ENCODE measurements at regions not wholly inside any gene's neighbourhood (a gene's known extent, or its start where the extent isn't known, plus 50 kb on each side); places are given as distances from the start of the nearest gene placed in this dataset.

DNA sequence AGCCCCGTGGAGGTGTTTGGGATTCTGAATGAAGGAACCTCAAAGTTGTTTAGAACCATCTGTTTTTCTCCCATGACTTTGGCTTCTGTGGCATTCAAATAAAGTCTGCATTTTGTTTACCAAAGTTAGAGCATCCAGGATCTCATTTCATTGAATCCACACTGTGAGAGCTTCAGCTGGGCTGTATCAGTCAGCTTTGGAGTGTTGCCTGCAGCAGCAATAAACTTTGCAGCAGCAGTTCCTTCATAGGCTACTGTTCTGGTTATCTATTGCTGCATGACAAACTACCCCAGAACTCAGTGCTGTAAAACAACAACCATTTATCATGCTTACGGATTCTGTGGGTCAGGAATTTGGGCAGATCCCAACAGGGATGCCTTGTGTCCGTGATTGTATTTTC is 1575.2 kb upstream of the LRRTM3 start:
- Histone ChIP-seq H3K27ac (no peak overlapping the region), H3K36me3 (replicated peaks) (no peaks in the 10 kb centered on the region), H3K27me3 (replicated peaks) (no peaks in the 10 kb centered on the region), H3K4me3 (ENCODE audit: low read depth, low read length) (no peak overlapping the region)
- TF ChIP-seq CTCF (IDR thresholded peaks at IDR 0.05; ENCODE audit: low read depth, low read length, missing control alignments), result no peak
- DNase-seq, result no peak
- in situ Hi-C loops (cut with HindIII; ENCODE audit: low pct_ligation_motif_present, low sequenced_read_pairs), result no loop called here

- Histone ChIP-seq H3K36me3 (replicated peaks) (no peaks in the 10 kb centered on the region), H3K27ac (no peak overlapping the region), H3K4me3 (ENCODE audit: low read depth, low read length) (no peak overlapping the region), H3K27me3 (replicated peaks) (no peaks in the 10 kb centered on the region)
- in situ Hi-C loops (cut with HindIII; ENCODE audit: low pct_ligation_motif_present, low sequenced_read_pairs), result no loop called here
- no peak for TF ChIP-seq CTCF (IDR thresholded peaks at IDR 0.05; ENCODE audit: low read depth, low read length, missing control alignments)
- no peak for DNase-seq
Observed at GRCh38 chr10:65355141-65355680, 1570.6 kb upstream of the LRRTM3 start.

- H3K4me3 ChIP-seq (ENCODE audit: low read depth, low read length), result no peak overlapping the region
- peak; percentile 81 for TF ChIP-seq CTCF (IDR thresholded peaks at IDR 0.05; ENCODE audit: low read depth, low read length, missing control alignments)
- no peaks in the 10 kb centered on the region for H3K27me3 ChIP-seq (replicated peaks)
- no peak overlapping the region for H3K27ac ChIP-seq
- peak; percentile 46 for DNase-seq
- in situ Hi-C loops (cut with HindIII; ENCODE audit: low pct_ligation_motif_present, low sequenced_read_pairs), result no loop called here
- H3K36me3 ChIP-seq (replicated peaks), result no peaks in the 10 kb centered on the region
Observed at GRCh38 chr10:65358565-65358964, 1567.3 kb upstream of the LRRTM3 start.

DNA sequence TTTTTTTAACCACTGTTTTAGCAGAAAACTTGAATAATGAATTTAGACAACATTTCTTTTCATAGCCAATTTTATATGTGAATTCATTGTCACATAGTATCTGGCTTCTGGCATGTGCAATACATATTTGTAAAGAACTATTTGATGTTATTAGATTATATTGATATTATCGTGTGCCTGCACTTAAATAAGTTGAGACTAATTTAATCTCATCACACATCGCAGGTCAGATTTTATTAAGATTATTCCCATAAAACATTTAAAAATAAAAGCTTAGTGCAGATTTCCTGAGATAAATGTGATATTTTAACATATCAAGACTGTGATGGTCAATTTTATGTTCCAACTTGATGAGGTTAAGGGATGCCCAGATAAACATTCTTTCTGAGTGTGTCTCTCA is 1565.3 kb upstream of the LRRTM3 start:
- TF ChIP-seq CTCF (IDR thresholded peaks at IDR 0.05; ENCODE audit: low read depth, low read length, missing control alignments), result no peak
- in situ Hi-C loops (cut with HindIII; ENCODE audit: low pct_ligation_motif_present, low sequenced_read_pairs), result no loop called here
- no peak overlapping the region for H3K27ac ChIP-seq

DNA sequence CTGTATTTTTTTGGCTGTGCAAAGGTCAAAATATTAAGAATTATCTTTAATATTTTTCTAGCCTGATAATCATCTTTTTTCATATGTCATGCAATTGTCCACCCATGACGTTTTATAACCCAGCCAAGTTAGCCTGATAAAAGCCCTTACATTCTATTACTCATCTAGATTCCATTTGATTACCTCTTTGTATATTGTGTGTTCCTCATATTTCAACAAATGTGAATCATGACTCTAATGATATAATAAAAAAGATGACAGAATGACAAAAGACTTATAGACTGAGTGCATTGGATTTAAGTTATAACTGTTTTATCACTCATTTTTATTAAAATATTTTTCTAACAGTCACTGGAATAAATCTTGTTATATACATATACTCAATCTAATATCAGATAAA is 1560.0 kb upstream of the LRRTM3 start:
- Histone ChIP-seq H3K27me3 (replicated peaks) (no peaks in the 10 kb centered on the region), H3K4me3 (ENCODE audit: low read depth, low read length) (no peak overlapping the region), H3K36me3 (replicated peaks) (no peaks in the 10 kb centered on the region), H3K27ac (no peak overlapping the region)
- DNase-seq, result peak; percentile 44
- in situ Hi-C loops (cut with HindIII; ENCODE audit: low pct_ligation_motif_present, low sequenced_read_pairs), result no loop called here
- TF ChIP-seq CTCF (IDR thresholded peaks at IDR 0.05; ENCODE audit: low read depth, low read length, missing control alignments), result no peak

More for the DNA sequence above, 1565.3 kb upstream of the LRRTM3 start:
- DNase-seq, result no peak
- H3K4me3 ChIP-seq (ENCODE audit: low read depth, low read length), result no peak overlapping the region
- no peaks in the 10 kb centered on the region for H3K27me3 ChIP-seq (replicated peaks)
- no peaks in the 10 kb centered on the region for H3K36me3 ChIP-seq (replicated peaks)

DNA sequence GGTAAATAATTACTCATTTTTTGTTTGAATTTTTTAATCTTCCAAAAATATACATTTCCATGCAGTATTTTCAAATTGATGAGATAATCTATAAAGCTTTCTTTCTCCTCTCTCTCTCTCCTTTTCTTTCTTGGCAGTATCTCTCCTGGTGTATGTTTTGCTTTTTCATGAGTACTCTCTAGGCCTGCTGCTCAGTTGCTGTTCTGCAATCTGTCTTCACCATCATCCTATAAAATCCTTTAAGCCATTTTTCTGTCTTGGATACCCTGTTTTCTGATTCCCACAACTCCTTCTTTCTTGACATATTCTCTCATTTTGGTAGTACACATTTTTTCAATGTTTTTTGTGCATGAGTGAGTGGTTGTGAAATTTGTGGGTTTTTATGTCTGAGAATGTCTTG is 1558.1 kb upstream of the LRRTM3 start:
- Histone ChIP-seq H3K27ac (no peak overlapping the region), H3K27me3 (replicated peaks) (no peaks in the 10 kb centered on the region), H3K4me3 (ENCODE audit: low read depth, low read length) (no peak overlapping the region), H3K36me3 (replicated peaks) (no peaks in the 10 kb centered on the region)
- DNase-seq, result no peak
- TF ChIP-seq CTCF (IDR thresholded peaks at IDR 0.05; ENCODE audit: low read depth, low read length, missing control alignments), result no peak
- in situ Hi-C loops (cut with HindIII; ENCODE audit: low pct_ligation_motif_present, low sequenced_read_pairs), result no loop called here
